Muscle layer of duodenum (tissue), 2 donors: ENCODE measurements at regions not wholly inside any gene's neighbourhood (a gene's known extent, or its start where the extent isn't known, plus 50 kb on each side); places are given as distances from the start of the nearest gene placed in this dataset.

Experiments
- H3K27ac ChIP-seq: one replicate; pipeline ENCODE4 v1.7.0; 2013; ENCODE audit warnings: mild to moderate bottlenecking, low read length
- H3K27me3 ChIP-seq: one replicate; pipeline ENCODE4 v1.7.0; 2013; ENCODE audit warnings: low read depth, mild to moderate bottlenecking, control low read depth, low read length
- H3K36me3 ChIP-seq, 2 donors: one replicate each; pipeline ENCODE4 v1.7.0; 2013; ENCODE audit warnings: low read length in 2 of 2, control low read depth in 1 of 2, mild to moderate bottlenecking in 1 of 2; ENCODE audit not compliant: insufficient read depth in 2 of 2, control insufficient read depth in 1 of 2
- H3K4me1 ChIP-seq, 2 donors: one replicate each; pipeline ENCODE4 v1.7.0; 2013; ENCODE audit warnings: low read length in 2 of 2, mild to moderate bottlenecking in 2 of 2, control low read depth in 1 of 2, moderate library complexity in 1 of 2; ENCODE audit not compliant: insufficient read depth in 2 of 2, control insufficient read depth in 1 of 2
- H3K4me3 ChIP-seq, 2 donors: one replicate each; pipeline ENCODE4 v1.7.0; 2013; ENCODE audit warnings: low read length in 2 of 2, low read depth in 1 of 2, mild to moderate bottlenecking in 1 of 2
- H3K9me3 ChIP-seq, 2 donors: one replicate each; pipeline ENCODE4 v1.7.0; 2013; ENCODE audit warnings: low read length in 2 of 2, control low read depth in 1 of 2, mild to moderate bottlenecking in 1 of 2; ENCODE audit not compliant: control insufficient read depth in 1 of 2
- donor health status: healthy.

- Histone ChIP-seq H3K9me3 (no peaks in the 10 kb centered on the region), H3K27ac (no peak overlapping the region), H3K36me3 (no peaks in the 10 kb centered on the region), H3K4me3 (no peak overlapping the region), H3K4me1 (no peaks in the 10 kb centered on the region), H3K27me3 (no peaks in the 10 kb centered on the region)
Observed at GRCh38 chr2:129849559-129850160, 129.8 kb upstream of the RAB6C start.

- Histone ChIP-seq H3K27ac (no peak overlapping the region), H3K9me3 (no peaks in the 10 kb centered on the region), H3K4me1 (no peaks in the 10 kb centered on the region), H3K4me3 (no peak overlapping the region), H3K27me3 (no peaks in the 10 kb centered on the region), H3K36me3 (no peaks in the 10 kb centered on the region)
Observed at GRCh38 chr2:129857200-129857599, 122.3 kb upstream of the RAB6C start.

GRCh38 chr2:129859175-129859574, 120.3 kb upstream of the RAB6C start:
- H3K4me3 ChIP-seq: no peak overlapping the region
- no peaks in the 10 kb centered on the region for H3K9me3 ChIP-seq
- no peaks in the 10 kb centered on the region for H3K36me3 ChIP-seq
- no peak overlapping the region for H3K27ac ChIP-seq
- no peaks in the 10 kb centered on the region for H3K4me1 ChIP-seq
- H3K27me3 ChIP-seq: no peaks in the 10 kb centered on the region

- H3K27me3 ChIP-seq: no peaks in the 10 kb centered on the region
- no peak overlapping the region for H3K27ac ChIP-seq
- H3K9me3 ChIP-seq: no peaks in the 10 kb centered on the region
- H3K4me3 ChIP-seq: no peak overlapping the region
- H3K4me1 ChIP-seq: no peaks in the 10 kb centered on the region
- H3K36me3 ChIP-seq: no peaks in the 10 kb centered on the region
Observed at GRCh38 chr2:129860088-129860487, 119.4 kb upstream of the RAB6C start.

- Histone ChIP-seq H3K4me1 (no peaks in the 10 kb centered on the region), H3K27ac (no peak overlapping the region), H3K27me3 (no peaks in the 10 kb centered on the region), H3K36me3 (no peaks in the 10 kb centered on the region), H3K4me3 (no peak overlapping the region), H3K9me3 (no peaks in the 10 kb centered on the region)
Observed at GRCh38 chr2:129861666-129862288, 117.7 kb upstream of the RAB6C start.

- Histone ChIP-seq H3K27ac (no peak overlapping the region), H3K9me3 (no peaks in the 10 kb centered on the region), H3K36me3 (no peaks in the 10 kb centered on the region), H3K4me1 (no peaks in the 10 kb centered on the region), H3K4me3 (no peak overlapping the region), H3K27me3 (no peaks in the 10 kb centered on the region)
Observed at GRCh38 chr2:129862668-129863067, 116.8 kb upstream of the RAB6C start.

- no peak overlapping the region for H3K4me3 ChIP-seq
Observed at GRCh38 chr2:129863350-129863749, 116.1 kb upstream of the RAB6C start.

GRCh38 chr2:129864719-129865118, 114.7 kb upstream of the RAB6C start:
- Histone ChIP-seq H3K9me3 (no peaks in the 10 kb centered on the region), H3K4me3 (no peak overlapping the region), H3K36me3 (no peaks in the 10 kb centered on the region), H3K27me3 (no peaks in the 10 kb centered on the region), H3K4me1 (no peaks in the 10 kb centered on the region), H3K27ac (no peak overlapping the region)

More at GRCh38 chr2:129863350-129863749, 116.1 kb upstream of the RAB6C start:
- Histone ChIP-seq H3K27ac (no peak overlapping the region), H3K36me3 (no peaks in the 10 kb centered on the region), H3K27me3 (no peaks in the 10 kb centered on the region), H3K4me1 (no peaks in the 10 kb centered on the region), H3K9me3 (no peaks in the 10 kb centered on the region)

GRCh38 chr2:129865976-129866375, 113.5 kb upstream of the RAB6C start:
- Histone ChIP-seq H3K27ac (no peak overlapping the region), H3K36me3 (no peaks in the 10 kb centered on the region), H3K4me3 (no peak overlapping the region), H3K27me3 (no peaks in the 10 kb centered on the region), H3K4me1 (no peaks in the 10 kb centered on the region), H3K9me3 (no peaks in the 10 kb centered on the region)

GRCh38 chr2:129866391-129866790, 113.1 kb upstream of the RAB6C start:
- Histone ChIP-seq H3K27ac (no peak overlapping the region), H3K4me1 (no peaks in the 10 kb centered on the region), H3K27me3 (no peaks in the 10 kb centered on the region), H3K36me3 (no peaks in the 10 kb centered on the region), H3K4me3 (no peak overlapping the region), H3K9me3 (no peaks in the 10 kb centered on the region)

GRCh38 chr2:129868151-129868550, 111.3 kb upstream of the RAB6C start:
- H3K4me1 ChIP-seq: no peaks in the 10 kb centered on the region
- no peaks in the 10 kb centered on the region for H3K36me3 ChIP-seq
- no peak overlapping the region for H3K27ac ChIP-seq
- H3K27me3 ChIP-seq: no peaks in the 10 kb centered on the region
- H3K4me3 ChIP-seq: no peak overlapping the region
- H3K9me3 ChIP-seq: no peaks in the 10 kb centered on the region

GRCh38 chr2:129870685-129871241, 108.7 kb upstream of the RAB6C start:
- Histone ChIP-seq H3K27ac (no peak overlapping the region), H3K9me3 (no peaks in the 10 kb centered on the region), H3K4me3 (no peak overlapping the region), H3K36me3 (no peaks in the 10 kb centered on the region), H3K4me1 (no peaks in the 10 kb centered on the region), H3K27me3 (no peaks in the 10 kb centered on the region)
